Smooth muscle cell (in vitro differentiated cells): ENCODE measurements at regions not wholly inside any gene's neighbourhood (a gene's known extent, or its start where the extent isn't known, plus 50 kb on each side); places are given as distances from the start of the nearest gene placed in this dataset.

Experiments used
- DNase-seq: peaks from one replicate; lab custom pipeline; 2025; ENCODE audit not compliant: unreplicated experiment; lab: John Stamatoyannopoulos, UW
- H2AFZ ChIP-seq: fragments of 200-600 bp; sonication (generic); 2 replicates; pipeline ENCODE4 v1.6.0; 2016; ENCODE audit warnings: antibody characterized with exemption, low read depth, mild to moderate bottlenecking
- H3F3A ChIP-seq: fragments of 200-600 bp; sonication (generic); 2 replicates; pipeline ENCODE4 v1.6.0; 2017; ENCODE audit warnings: antibody characterized with exemption, low read depth
- H3K27ac ChIP-seq: fragments of 200-600 bp; sonication (generic); 2 replicates; pipeline ENCODE4 v1.5.1; 2016; ENCODE audit warnings: low read depth, mild to moderate bottlenecking
- H3K27me3 ChIP-seq: fragments of 200-600 bp; sonication (generic); 2 replicates; pipeline ENCODE4 v1.6.1; 2016; ENCODE audit warnings: low read depth, mild to moderate bottlenecking
- H3K36me3 ChIP-seq: fragments of 200-600 bp; sonication (generic); 2 replicates; pipeline ENCODE4 v1.5.1; 2016; ENCODE audit warnings: low read depth
- H3K4me1 ChIP-seq: fragments of 200-600 bp; sonication (generic); 2 replicates; pipeline ENCODE4 v1.5.1; 2016; ENCODE audit warnings: low read depth
- H3K4me2 ChIP-seq: fragments of 200-600 bp; sonication (generic); 2 replicates; pipeline ENCODE4 v1.6.0; 2016; ENCODE audit warnings: mild to moderate bottlenecking
- H3K4me3 ChIP-seq: fragments of 200-600 bp; sonication (generic); 2 replicates; pipeline ENCODE4 v1.5.1; 2016; ENCODE audit warnings: mild to moderate bottlenecking
- H3K79me2 ChIP-seq: fragments of 200-600 bp; sonication (generic); 2 replicates; pipeline ENCODE4 v1.6.0; 2016; ENCODE audit warnings: low read depth, mild to moderate bottlenecking
- H3K9ac ChIP-seq: fragments of 200-600 bp; sonication (generic); 2 replicates; pipeline ENCODE4 v1.6.0; 2016; ENCODE audit warnings: low read depth
- H3K9me3 ChIP-seq: fragments of 200-600 bp; sonication (generic); replicated peaks from 2 replicates; pipeline ENCODE4 v1.5.1; 2016; ENCODE audit warnings: low read depth
- H4K20me1 ChIP-seq: fragments of 200-600 bp; sonication (generic); 2 replicates; pipeline ENCODE4 v1.6.0; 2016; ENCODE audit warnings: low read depth
- WGBS: methylation state at CpG from one replicate; pipeline ENCODE4 v1.1.7; 2016; ENCODE audit warnings: low lambda C conversion rate; 5-methylcytosine and 5-hydroxymethylcytosine counted together
- TF ChIP-seq, protein P1 (sequence below): fragments of 200-600 bp; sonication (generic); IDR thresholded peaks from 2 replicates; pipeline ENCODE4 v1.5.1; 2017; ENCODE audit warnings: borderline replicate concordance, mild to moderate bottlenecking, antibody characterized with exemption; ENCODE audit not compliant: insufficient read depth, poor library complexity, severe bottlenecking

DNA sequence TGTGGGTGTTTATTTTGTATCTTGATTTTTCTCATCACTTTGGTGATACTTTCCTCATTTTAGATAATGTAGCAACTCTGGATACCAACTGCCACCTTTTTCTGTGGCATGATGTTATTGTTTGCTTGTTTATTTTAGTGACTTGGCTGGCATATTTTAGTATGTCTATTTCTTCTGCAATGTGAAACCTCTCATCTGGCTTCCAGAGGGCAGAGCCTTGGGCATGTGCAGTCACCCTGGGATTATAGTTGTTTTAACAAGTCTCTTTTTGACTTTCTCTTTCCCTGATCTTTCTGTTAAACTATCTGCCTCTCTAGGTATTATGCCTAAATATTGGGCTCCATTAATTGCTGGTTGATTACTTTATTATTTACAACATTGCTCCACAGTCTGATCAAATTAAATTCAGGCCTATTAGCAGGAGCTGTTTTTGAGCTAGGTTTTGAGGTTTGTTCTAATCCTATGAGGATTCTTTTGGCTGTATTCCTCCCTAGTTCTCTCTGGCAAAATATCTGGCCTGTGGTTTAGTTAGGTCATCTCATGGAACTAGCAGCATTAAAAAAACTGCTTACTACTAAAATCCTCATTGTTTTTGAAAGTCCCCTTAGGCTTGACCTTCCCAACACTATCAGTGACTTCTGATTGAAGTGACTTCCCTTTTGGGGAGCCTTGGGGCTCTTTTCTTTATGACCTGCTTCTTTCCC, 86.4 kb upstream of the FAM78B start:
- TF ChIP-seq, protein P1, sequence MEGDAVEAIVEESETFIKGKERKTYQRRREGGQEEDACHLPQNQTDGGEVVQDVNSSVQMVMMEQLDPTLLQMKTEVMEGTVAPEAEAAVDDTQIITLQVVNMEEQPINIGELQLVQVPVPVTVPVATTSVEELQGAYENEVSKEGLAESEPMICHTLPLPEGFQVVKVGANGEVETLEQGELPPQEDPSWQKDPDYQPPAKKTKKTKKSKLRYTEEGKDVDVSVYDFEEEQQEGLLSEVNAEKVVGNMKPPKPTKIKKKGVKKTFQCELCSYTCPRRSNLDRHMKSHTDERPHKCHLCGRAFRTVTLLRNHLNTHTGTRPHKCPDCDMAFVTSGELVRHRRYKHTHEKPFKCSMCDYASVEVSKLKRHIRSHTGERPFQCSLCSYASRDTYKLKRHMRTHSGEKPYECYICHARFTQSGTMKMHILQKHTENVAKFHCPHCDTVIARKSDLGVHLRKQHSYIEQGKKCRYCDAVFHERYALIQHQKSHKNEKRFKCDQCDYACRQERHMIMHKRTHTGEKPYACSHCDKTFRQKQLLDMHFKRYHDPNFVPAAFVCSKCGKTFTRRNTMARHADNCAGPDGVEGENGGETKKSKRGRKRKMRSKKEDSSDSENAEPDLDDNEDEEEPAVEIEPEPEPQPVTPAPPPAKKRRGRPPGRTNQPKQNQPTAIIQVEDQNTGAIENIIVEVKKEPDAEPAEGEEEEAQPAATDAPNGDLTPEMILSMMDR = no peak
- no peaks in the 10 kb centered on the region for H3K4me1 ChIP-seq
- no peak overlapping the region for H2AFZ ChIP-seq
- no peaks in the 10 kb centered on the region for H3K79me2 ChIP-seq
- no peak overlapping the region for H3K4me3 ChIP-seq
- DNase-seq = no peak
- H3K36me3 ChIP-seq = no peaks in the 10 kb centered on the region
- no peaks in the 10 kb centered on the region for H3K9me3 ChIP-seq
- no peak overlapping the region for H3K27ac ChIP-seq
- no peaks in the 10 kb centered on the region for H3K27me3 ChIP-seq
- no peaks in the 10 kb centered on the region for H3F3A ChIP-seq
- no peak overlapping the region for H3K4me2 ChIP-seq
- no peak overlapping the region for H3K9ac ChIP-seq
- no peaks in the 10 kb centered on the region for H4K20me1 ChIP-seq

DNA sequence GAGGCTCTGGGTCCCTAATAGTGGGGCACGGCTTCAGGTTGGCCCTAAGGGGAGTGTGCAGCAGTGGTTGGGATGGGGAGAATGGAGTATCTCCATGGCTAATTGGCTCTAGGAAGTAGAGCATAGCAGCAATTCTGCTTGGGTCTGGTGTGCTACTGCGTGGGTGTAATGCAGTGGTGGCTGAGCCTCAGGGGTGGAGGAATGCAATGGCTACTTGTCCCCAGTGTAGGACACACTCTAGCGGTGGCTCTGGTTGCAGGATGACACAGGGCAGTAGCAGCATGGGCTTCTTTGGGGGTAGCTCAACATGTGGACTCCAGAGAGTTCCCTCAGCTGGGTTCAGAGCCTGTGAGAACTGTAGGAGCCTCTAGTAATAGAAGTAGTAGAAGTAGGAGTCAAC, 91.2 kb upstream of the FAM78B start:
- 81% methylated on average over 3 of the region's 3 CpGs for WGBS
- DNase-seq = no peak
- TF ChIP-seq, protein P1 = no peak

DNA sequence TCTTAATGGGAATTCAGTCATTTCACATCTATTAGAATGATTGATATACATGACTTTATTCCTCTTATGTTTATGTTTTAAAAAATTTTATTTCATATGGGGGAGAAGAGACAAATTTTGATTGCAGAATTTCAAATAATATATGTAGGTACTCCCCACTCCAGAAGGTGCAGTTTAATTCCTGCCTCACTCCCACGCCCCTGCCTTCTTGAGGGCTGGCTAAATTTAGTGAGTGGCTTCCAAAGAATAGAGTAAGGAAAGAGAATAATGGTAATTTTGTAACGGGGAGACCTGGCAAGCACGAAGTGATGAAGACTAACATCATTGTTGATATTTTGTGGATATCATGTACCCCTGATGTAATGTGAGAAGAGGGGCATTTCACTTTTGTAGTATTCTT, 94.7 kb upstream of the FAM78B start:
- WGBS = 81% methylated on average over 3 of the region's 3 CpGs
- TF ChIP-seq, protein P1 = no peak
- DNase-seq = no peak
- no peaks in the 10 kb centered on the region for H3K4me1 ChIP-seq
- H3K9ac ChIP-seq = no peak overlapping the region
- H2AFZ ChIP-seq = no peak overlapping the region
- no peak overlapping the region for H3K4me2 ChIP-seq
- H3K4me3 ChIP-seq = no peak overlapping the region
- no peaks in the 10 kb centered on the region for H3K36me3 ChIP-seq
- H3F3A ChIP-seq = no peaks in the 10 kb centered on the region
- no peak overlapping the region for H3K27ac ChIP-seq
- H3K9me3 ChIP-seq = no peaks in the 10 kb centered on the region
- no peaks in the 10 kb centered on the region for H4K20me1 ChIP-seq
- H3K27me3 ChIP-seq = no peaks in the 10 kb centered on the region
- H3K79me2 ChIP-seq = no peaks in the 10 kb centered on the region

More for the DNA sequence above, 91.2 kb upstream of the FAM78B start:
- no peak overlapping the region for H3K4me3 ChIP-seq
- H3K79me2 ChIP-seq = no peaks in the 10 kb centered on the region
- no peaks in the 10 kb centered on the region for H3K9me3 ChIP-seq
- H3F3A ChIP-seq = no peaks in the 10 kb centered on the region
- H4K20me1 ChIP-seq = no peaks in the 10 kb centered on the region
- no peak overlapping the region for H2AFZ ChIP-seq
- no peaks in the 10 kb centered on the region for H3K36me3 ChIP-seq
- no peaks in the 10 kb centered on the region for H3K4me1 ChIP-seq
- no peak overlapping the region for H3K9ac ChIP-seq
- H3K4me2 ChIP-seq = no peak overlapping the region
- no peak overlapping the region for H3K27ac ChIP-seq
- no peaks in the 10 kb centered on the region for H3K27me3 ChIP-seq

DNA sequence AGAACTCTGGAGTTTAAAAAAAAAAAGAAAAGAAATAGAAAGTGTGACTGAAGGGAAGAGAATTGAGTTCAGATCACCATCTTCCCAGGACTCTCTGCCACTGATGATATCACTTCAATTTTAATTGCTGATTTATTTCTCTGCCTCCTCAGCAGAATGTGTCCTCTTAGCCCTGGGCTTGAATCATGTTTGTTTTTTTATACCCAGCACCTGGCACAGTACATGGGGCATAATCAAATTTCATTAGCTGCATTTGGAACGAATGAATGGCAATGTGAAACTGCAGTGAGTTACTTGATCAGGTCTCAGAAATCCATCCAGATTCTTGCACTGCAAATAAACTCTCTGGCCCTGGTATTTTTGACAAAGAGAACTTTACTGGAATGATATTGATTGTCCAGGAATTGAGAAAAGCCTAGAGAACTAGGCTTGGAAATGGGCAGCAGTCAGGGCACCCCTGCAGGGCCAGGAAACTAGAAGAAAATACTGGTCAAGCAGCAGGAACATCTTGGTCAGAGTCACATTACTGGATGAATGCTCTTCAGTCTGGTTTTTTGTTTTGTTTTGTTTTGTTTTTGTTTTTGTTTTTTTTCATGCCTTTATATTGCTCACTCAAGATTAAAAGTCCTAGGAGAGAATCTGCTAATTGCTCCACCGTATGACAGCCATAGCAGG, 103.8 kb upstream of the FAM78B start:
- Histone ChIP-seq H3F3A (no peaks in the 10 kb centered on the region), H3K36me3 (no peaks in the 10 kb centered on the region), H3K9me3 (no peaks in the 10 kb centered on the region), H3K4me3 (no peak overlapping the region), H3K79me2 (no peaks in the 10 kb centered on the region), H2AFZ (no peak overlapping the region), H3K4me2 (no peak overlapping the region), H3K27ac (no peak overlapping the region), H3K4me1 (no peaks in the 10 kb centered on the region), H3K27me3 (no peaks in the 10 kb centered on the region), H4K20me1 (no peaks in the 10 kb centered on the region), H3K9ac (no peak overlapping the region)
- no peak for DNase-seq
- WGBS = 86% methylated on average over 2 of the region's 2 CpGs
- TF ChIP-seq, protein P1 = no peak
